K562 (cell line): ENCODE measurements at regions not wholly inside any gene's neighbourhood (a gene's known extent, or its start where the extent isn't known, plus 50 kb on each side); places are given as distances from the start of the nearest gene placed in this dataset.

ENCODE experiments used
- ATAC-seq: fragments of 200-7000 bp; cut with Tn5 transposase; 3 replicates; pipeline ENCODE4 v1.9.1; 2020; ENCODE audit warnings: moderate library complexity
- BruUV-seq: library from RNA; stranded (reverse); fragments of 400-500 nt; replicated peaks from 2 replicates; lab custom pipeline; 2021; lab: Mats Ljungman, UMichigan
- CTCF ChIA-PET: fragments of 300-600 bp; formaldehyde crosslinking; extraction: SDS; loops from one replicate; lab custom pipeline; 2021; ENCODE audit warnings: low intra/inter-chr PET ratio; lab: Yijun Ruan, JAX
- POLR2A ChIA-PET: fragments of 300-600, 350-650 bp; sonication (Branson Sonifier 250); formaldehyde crosslinking; extraction: SDS; loops from one replicate; lab custom pipeline; 2021; ENCODE audit warnings: antibody characterized with exemption, inconsistent platforms; lab: Yijun Ruan, JAX
- DNase-seq, 4 experiments: peaks; one replicate each; pipeline versions ENCODE4 v3.0.0 to v3.0.0-alpha.2; 2011 to 2018; ENCODE audit warnings: low spot score in 3 of 4, mixed read lengths in 3 of 4; ENCODE audit errors: extremely low read depth in 1 of 4
- FAIRE-seq: peaks from 2 replicates; lab custom pipeline; 2011; peaks lifted over from hg19 to GRCh38; lab: Jason Lieb, UNC
- H2AFZ ChIP-seq: 2 replicates; pipeline ENCODE4 v1.6.0; 2011; ENCODE audit warnings: low read depth, low read length, control low read depth, inconsistent platforms
- H3K27ac ChIP-seq: fragments of 200-600 bp; 3 replicates; pipeline ENCODE4 v1.8.0; 2011; ENCODE audit warnings: low read depth, mild to moderate bottlenecking, control low read depth, inconsistent platforms, low read length, moderate library complexity, mixed read lengths; ENCODE audit errors: extremely low read depth
- H3K27me3 ChIP-seq, 2 experiments: fragments of 300-600 bp in 1 of 2; 2 replicates in 1 of 2; 3 replicates in 1 of 2; pipeline versions ENCODE4 v1.6.0 to v1.8.0; 2011; ENCODE audit warnings: inconsistent platforms in 2 of 2, low read length in 2 of 2, mild to moderate bottlenecking in 1 of 2, mixed read lengths in 1 of 2, moderate library complexity in 1 of 2; ENCODE audit not compliant: control insufficient read depth in 2 of 2, insufficient read depth in 2 of 2
- H3K36me3 ChIP-seq: fragments of 300-600 bp; 3 replicates; pipeline ENCODE4 v1.8.0; 2011; ENCODE audit warnings: mild to moderate bottlenecking, low read length, inconsistent platforms; ENCODE audit not compliant: control insufficient read depth, insufficient read depth
- H3K4me1 ChIP-seq, 2 experiments: fragments of 200-600 bp in 1 of 2; replicated peaks in 1 of 2; 2 replicates in 1 of 2; 3 replicates in 1 of 2; pipeline versions ENCODE4 v1.5.1 to v1.8.0; 2011; ENCODE audit warnings: inconsistent platforms in 2 of 2, low read length in 2 of 2, mild to moderate bottlenecking in 1 of 2, mixed read lengths in 1 of 2, moderate library complexity in 1 of 2; ENCODE audit not compliant: control insufficient read depth in 2 of 2, insufficient read depth in 2 of 2
- H3K4me2 ChIP-seq: 2 replicates; pipeline ENCODE4 v1.6.1; 2011; ENCODE audit warnings: low read length, control low read depth, inconsistent platforms, mixed read lengths; ENCODE audit not compliant: insufficient read depth
- H3K4me3 ChIP-seq: fragments of 200-600 bp; sonication (generic), shearing (Covaris generic); 2 replicates; pipeline ENCODE4 v1.5.1; 2016; ENCODE audit warnings: control low read depth, inconsistent platforms
- H3K79me2 ChIP-seq: fragments of 200-600 bp; 3 replicates; pipeline ENCODE4 v1.8.0; 2011; ENCODE audit warnings: low read length, inconsistent platforms; ENCODE audit not compliant: control insufficient read depth, insufficient read depth
- H3K9ac ChIP-seq, 2 experiments: 2 replicates each; pipeline versions ENCODE4 v1.6.0 to v1.6.1; 2011; ENCODE audit warnings: low read depth in 2 of 2, low read length in 2 of 2, control low read depth in 1 of 2, inconsistent platforms in 1 of 2, mild to moderate bottlenecking in 1 of 2, mixed read lengths in 1 of 2; ENCODE audit not compliant: insufficient read depth in 1 of 2
- H3K9me1 ChIP-seq: one replicate; pipeline ENCODE4 v1.6.0; 2011; ENCODE audit warnings: inconsistent platforms, mild to moderate bottlenecking, low read length, moderate library complexity; ENCODE audit not compliant: control insufficient read depth, insufficient read depth
- H3K9me3 ChIP-seq: replicated peaks from 2 replicates; pipeline ENCODE4 v1.5.1; 2011; ENCODE audit warnings: low read depth, low read length, inconsistent platforms; ENCODE audit not compliant: control insufficient read depth, insufficient read depth
- H4K20me1 ChIP-seq: replicated peaks from 2 replicates; pipeline ENCODE4 v1.6.1; 2011; ENCODE audit warnings: low read length, inconsistent platforms, mixed read lengths; ENCODE audit not compliant: control insufficient read depth, insufficient read depth
- CBX3 ChIP-seq, 2 experiments: IDR thresholded peaks; 1 replicate in 1 of 2; 2 replicates in 1 of 2; pipeline ENCODE4 v1.6.1; 2012; ENCODE audit warnings: inconsistent platforms in 2 of 2, low read length in 2 of 2, borderline replicate concordance in 1 of 2, control low read depth in 1 of 2
- CC2D1A ChIP-seq: fragments of 450-650 bp; IDR thresholded peaks from 2 replicates; pipeline ENCODE4 v1.6.1; 2017; ENCODE audit warnings: mild to moderate bottlenecking
- HOMEZ ChIP-seq: fragments of 250-450 bp; sonication (Bioruptor Pico); IDR thresholded peaks from 2 replicates; pipeline ENCODE4 v1.4.0; 2020; ENCODE audit warnings: mild to moderate bottlenecking, moderate library complexity
- KDM1A ChIP-seq, 2 experiments: fragments of 450-650 bp; IDR thresholded peaks; 2 replicates each; pipeline ENCODE4 v1.6.1; 2016; ENCODE audit warnings: mild to moderate bottlenecking in 2 of 2
- KDM2B ChIP-seq: fragments of 250-450 bp; sonication (Bioruptor Pico); IDR thresholded peaks from 2 replicates; pipeline ENCODE4 v1.8.0; 2021; ENCODE audit warnings: mild to moderate bottlenecking, moderate library complexity
- MCM7 ChIP-seq, 2 experiments: fragments of 450-650 bp; IDR thresholded peaks; 2 replicates each; pipeline ENCODE4 v1.6.1; 2016 to 2018
- NFIX ChIP-seq: fragments of 250-450 bp; sonication (Bioruptor Pico); IDR thresholded peaks from 2 replicates; pipeline ENCODE4 v1.4.0; 2020; ENCODE audit warnings: low read depth, mild to moderate bottlenecking, moderate library complexity
- NR4A1 ChIP-seq, 2 experiments: fragments of 250-450 bp in 1 of 2; fragments of 450-650 bp in 1 of 2; sonication (Bioruptor Pico) in 1 of 2; IDR thresholded peaks; 2 replicates each; pipeline versions ENCODE4 v1.4.0 to v1.6.1; 2016 to 2020; ENCODE audit warnings: mild to moderate bottlenecking in 2 of 2, missing compliant biosample characterization in 1 of 2, missing genetic modification characterization in 1 of 2, moderate library complexity in 1 of 2
- NRF1 ChIP-seq, 2 experiments: fragments of 450-650 bp; IDR thresholded peaks in 1 of 2; conservative IDR thresholded peaks in 1 of 2; 2 replicates each; pipeline ENCODE4 v1.6.1; 2014; ENCODE audit warnings: mild to moderate bottlenecking in 2 of 2
- RBM15 ChIP-seq: fragments of 200-400 bp; formaldehyde crosslinking; IDR thresholded peaks from 2 replicates; pipeline ENCODE4 v1.6.1; 2018; ENCODE audit warnings: mild to moderate bottlenecking, low read length, moderate library complexity; ENCODE audit not compliant: insufficient read depth
- RBM17 ChIP-seq: fragments of 200-400 bp; formaldehyde crosslinking; IDR thresholded peaks from 2 replicates; pipeline ENCODE4 v1.6.1; 2017; ENCODE audit warnings: low read depth, mild to moderate bottlenecking, low read length, borderline replicate concordance
- SIRT6 ChIP-seq: IDR thresholded peaks from one replicate; pipeline ENCODE4 v1.6.1; 2012; ENCODE audit warnings: low read depth, mild to moderate bottlenecking, control low read depth, inconsistent platforms, low read length, moderate library complexity
- SMARCA4 ChIP-seq: fragments of 450-650 bp; IDR thresholded peaks from 2 replicates; pipeline ENCODE4 v1.6.1; 2016
- SNIP1 ChIP-seq: fragments of 450-650 bp; IDR thresholded peaks from 2 replicates; pipeline ENCODE4 v1.7.1; 2017; ENCODE audit warnings: low read depth, mild to moderate bottlenecking
- SNRNP70 ChIP-seq: fragments of 200-400 bp; formaldehyde crosslinking; optimal IDR thresholded peaks from 2 replicates; pipeline ENCODE3; 2017; ENCODE audit warnings: low read depth, low read length
- SPI1 ChIP-seq: IDR thresholded peaks from 2 replicates; pipeline ENCODE4 v1.6.1; 2011; ENCODE audit warnings: low read depth, low read length, control low read depth, borderline replicate concordance
- ZBTB11 ChIP-seq, 3 experiments: fragments of 200-800 bp in 1 of 3; fragments of 250-450 bp in 1 of 3; fragments of 450-650 bp in 1 of 3; sonication (Bioruptor Pico) in 1 of 3; sonication (Bioruptor generic) in 1 of 3; formaldehyde crosslinking in 1 of 3; IDR thresholded peaks; 2 replicates each; pipeline versions ENCODE4 v1.6.1 to v1.8.0; 2016 to 2022; ENCODE audit warnings: mild to moderate bottlenecking in 2 of 3, missing genetic modification characterization in 2 of 3, missing compliant biosample characterization in 1 of 3, moderate library complexity in 1 of 3
- ZNF274 ChIP-seq: IDR thresholded peaks from 2 replicates; pipeline ENCODE4 v1.6.1; 2011; ENCODE audit warnings: low read depth, mild to moderate bottlenecking, low read length, moderate library complexity, borderline replicate concordance
- WGBS: fragments of 100-300 bp; shearing (Covaris generic); methylation state at CpG from one replicate; pipeline ENCODE4 v1.1.6; 2016; ENCODE audit warnings: low coverage, mixed read lengths; ENCODE audit not compliant: insufficient coverage; ENCODE audit errors: missing lambda C conversion rate; 5-methylcytosine and 5-hydroxymethylcytosine counted together
- in situ Hi-C: fragments of 300-500 bp; cut with MboI; formaldehyde crosslinking; loops from 4 replicates; pipeline ENCODE4 v1.15.0; 2018; ENCODE audit warnings: inconsistent platforms, mixed read lengths
- intact Hi-C: fragments of 100-400 bp; cut with micrococcal nuclease; formaldehyde crosslinking; loops from 2 replicates; pipeline ENCODE4 v1.14.2; 2022

- WGBS = 1% methylated on average over 3 of the region's 3 CpGs
- ATAC-seq (no peak), FAIRE-seq (no peak), DNase-seq (no peak)
- Histone ChIP-seq H3K27me3 (no peaks in the 10 kb centered on the region), H3K4me1 (no peaks in the 10 kb centered on the region), H3K9me3 (no peaks in the 10 kb centered on the region), H4K20me1 (no peaks in the 10 kb centered on the region), H3K4me3 (no peak overlapping the region), H3K4me2 (no peak overlapping the region), H3K9ac (no peak overlapping the region), H2AFZ (no peak overlapping the region), H3K9me1 (no peaks in the 10 kb centered on the region), H3K36me3 (no peaks in the 10 kb centered on the region), H3K27ac (no peak overlapping the region), H3K79me2 (no peaks in the 10 kb centered on the region)
- TF ChIP-seq SMARCA4 (no peak), MCM7 (IDR thresholded peaks at IDR 0.05) (no peak), ZNF274 (no peak), ZBTB11 (CRISPR knock-in tag; IDR thresholded peaks at IDR 0.05) (no peak), KDM1A (IDR thresholded peaks at IDR 0.05) (no peak), NR4A1 (CRISPR knock-in tag; IDR thresholded peaks at IDR 0.05) (no peak), NR4A1 (tag; IDR thresholded peaks at IDR 0.05) (no peak), SNIP1 (no peak), SNRNP70 (no peak), SPI1 (no peak), KDM2B (CRISPR knock-in tag) (no peak), CBX3 (IDR thresholded peaks at IDR 0.05; ENCODE audit: borderline replicate concordance in 1 of 2, low read length in 2 of 2) (no peak), NFIX (no peak), HOMEZ (CRISPR knock-in tag) (no peak), NRF1 (conservative IDR thresholded peaks at IDR 0.05 in 1 of 2, IDR thresholded peaks at IDR 0.05 in 1 of 2) (no peak), CC2D1A (no peak), RBM17 (no peak), SIRT6 (no peak), RBM15 (no peak)
- POLR2A ChIA-PET = no interaction called here
- CTCF ChIA-PET = no interaction called here
- in situ Hi-C loops (no loop called here), intact Hi-C loops (no loop called here)
- BruUV-seq = no TSS peak
These were observed 68.3 kb upstream of the NEO1 start for GRCh38 chr15:72983801-72984545.
